Stimulated activated CD8-positive, alpha-beta memory T cell treated with anti-CD3 and anti-CD28 coated beads, Interleukin-4, amount 100 ng/mL, for 24 hours (primary cell): ENCODE measurements at regions not wholly inside any gene's neighbourhood (a gene's known extent, or its start where the extent isn't known, plus 50 kb on each side); places are given as distances from the start of the nearest gene placed in this dataset.
"Not testable (repeated sequence)": the region's sequence is repeated elsewhere in the genome, so short reads cannot be mapped to it uniquely, and the experiment has no call there.

Experiments
- DNase-seq: peaks from one replicate; pipeline ENCODE4 v3.0.0-alpha.2; 2020; ENCODE audit warnings: low read depth

DNA sequence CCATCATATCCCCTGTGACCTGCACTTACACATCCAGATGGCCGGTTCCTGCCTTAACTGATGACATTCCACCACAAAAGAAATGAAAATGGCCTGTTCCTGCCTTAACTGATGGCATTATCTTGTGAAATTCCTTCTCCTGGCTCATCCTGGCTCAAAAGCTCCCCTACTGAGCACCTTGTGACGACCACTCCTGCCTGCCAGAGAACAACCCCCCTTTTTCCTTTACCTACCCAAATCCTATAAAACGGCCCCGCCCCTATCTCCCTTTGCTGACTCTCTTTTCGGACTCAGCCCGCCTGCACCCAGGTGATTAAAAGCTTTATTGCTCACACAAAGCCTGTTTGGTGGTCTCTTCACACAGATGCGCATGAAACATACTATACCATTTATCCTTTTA is 279.7 kb upstream of the CHRM3 start:
- DNase-seq = not testable (repeated sequence)

DNA sequence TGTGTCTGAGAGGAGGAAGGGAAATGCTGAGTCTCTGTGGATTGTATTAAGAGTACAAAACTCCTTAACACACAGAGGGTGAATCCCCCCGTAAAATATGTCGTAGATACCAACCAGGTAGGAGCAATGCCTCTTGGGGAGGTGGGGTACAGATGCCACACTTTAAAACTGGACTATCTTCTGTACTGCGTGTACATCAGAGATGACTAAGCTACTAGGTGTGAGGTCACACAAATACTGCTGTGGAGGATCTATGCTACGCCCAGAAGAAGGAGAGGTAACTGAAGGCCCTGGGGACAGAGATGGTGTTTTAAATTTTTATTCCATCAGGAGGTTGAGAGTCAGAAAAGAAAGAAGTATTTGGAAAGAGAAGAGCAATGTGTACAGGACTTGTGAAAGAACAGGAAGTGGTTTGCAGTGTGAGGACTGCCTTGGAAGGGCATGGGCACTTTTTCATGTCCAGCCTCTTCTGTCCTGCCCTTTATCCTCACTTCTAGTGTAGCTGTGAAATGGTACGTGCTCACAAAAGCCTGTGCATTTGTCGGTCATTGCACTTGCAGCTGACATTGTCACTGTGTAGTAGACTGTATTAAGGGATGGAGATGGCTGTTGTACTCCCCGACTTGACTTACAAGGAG is 287.8 kb upstream of the CHRM3 start:
- DNase-seq = no peak

DNA sequence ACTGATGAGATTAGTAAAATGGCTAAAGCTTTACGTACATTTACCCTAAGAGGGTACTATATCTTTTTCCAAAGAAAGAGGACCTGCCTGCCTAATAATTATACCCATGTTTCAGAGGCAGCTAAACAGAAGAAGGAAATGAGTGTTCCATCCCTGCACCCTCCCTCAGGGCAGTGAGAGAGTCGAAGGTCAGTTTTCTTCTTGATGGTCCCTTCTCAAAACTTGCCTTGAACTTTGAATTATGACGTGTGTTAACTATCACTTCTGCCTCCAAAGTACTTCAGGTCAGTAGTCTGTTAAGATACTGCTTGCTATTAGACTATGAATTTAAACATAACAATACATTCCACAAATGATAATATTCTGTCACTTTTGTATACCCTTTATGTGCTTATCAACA is 294.8 kb upstream of the CHRM3 start:
- no peak for DNase-seq

DNA sequence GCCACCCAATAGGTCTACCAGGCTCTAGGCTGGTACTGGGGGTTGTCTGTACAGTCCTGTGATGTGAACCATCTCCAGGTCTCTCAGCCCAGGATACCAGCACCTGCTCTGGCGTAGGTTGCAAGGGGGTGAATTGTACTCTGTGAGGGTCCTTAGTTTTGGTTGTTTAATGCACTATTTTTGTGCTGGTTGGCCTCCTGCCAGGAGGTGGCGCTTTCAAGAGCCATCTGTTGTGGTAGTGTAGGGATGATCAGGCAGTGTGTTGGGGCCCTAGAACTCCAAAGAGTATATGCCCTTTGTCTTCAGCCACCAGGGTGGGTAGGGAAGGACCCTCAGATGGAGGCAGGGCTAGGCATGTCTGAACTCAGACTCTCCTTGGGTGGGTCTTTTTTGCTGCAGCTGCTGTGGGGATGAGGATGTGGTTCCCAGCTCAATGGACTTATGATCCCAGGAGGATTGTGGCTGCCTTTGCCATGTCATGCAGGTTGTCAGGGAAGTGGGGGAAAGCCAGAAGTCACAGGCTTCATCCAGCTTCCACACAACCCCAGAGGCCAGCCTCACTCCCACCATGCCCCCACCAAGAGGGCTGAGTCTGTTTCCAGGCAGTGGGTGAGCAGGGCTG is 301.8 kb upstream of the CHRM3 start:
- DNase-seq = no peak

DNA sequence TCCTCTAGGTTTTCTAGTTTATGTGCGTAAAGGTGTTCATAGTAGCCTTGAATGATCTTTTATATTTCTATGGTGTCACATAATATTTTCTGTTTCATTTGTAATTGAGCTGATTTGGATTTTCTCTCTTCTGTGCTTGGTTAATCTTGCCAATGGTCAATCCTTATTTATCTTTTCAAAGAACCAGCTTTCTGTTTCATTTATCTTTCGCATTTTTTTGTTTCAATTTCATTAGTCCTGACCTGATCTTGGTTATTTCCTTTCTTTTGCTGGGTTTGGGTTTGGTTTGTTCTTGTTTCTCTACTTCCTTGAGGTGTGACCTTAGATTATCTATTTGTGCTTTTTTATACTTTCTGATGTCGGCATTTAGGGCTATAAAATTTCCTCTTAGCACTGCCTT is 304.4 kb upstream of the CHRM3 start:
- DNase-seq = not testable (repeated sequence)

DNA sequence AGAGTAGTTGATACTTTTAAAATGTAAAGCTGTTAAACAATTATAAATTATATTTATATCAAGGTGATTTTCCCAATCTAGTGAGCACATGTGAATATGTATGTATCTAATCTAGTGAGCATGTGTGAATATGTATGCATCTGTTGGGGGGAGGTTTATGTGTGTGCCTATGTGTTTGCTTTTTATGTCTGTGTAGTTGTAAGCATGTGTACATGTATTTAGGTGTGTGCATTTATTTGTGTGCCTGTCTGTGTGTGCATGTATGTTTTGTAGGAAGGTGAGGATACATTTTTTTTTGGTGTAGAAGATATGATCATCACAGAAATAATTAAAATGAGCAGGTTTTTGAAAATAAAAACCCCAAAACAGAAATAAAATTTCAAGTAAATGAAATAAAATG is 318.9 kb upstream of the CHRM3 start:
- no peak for DNase-seq

DNA sequence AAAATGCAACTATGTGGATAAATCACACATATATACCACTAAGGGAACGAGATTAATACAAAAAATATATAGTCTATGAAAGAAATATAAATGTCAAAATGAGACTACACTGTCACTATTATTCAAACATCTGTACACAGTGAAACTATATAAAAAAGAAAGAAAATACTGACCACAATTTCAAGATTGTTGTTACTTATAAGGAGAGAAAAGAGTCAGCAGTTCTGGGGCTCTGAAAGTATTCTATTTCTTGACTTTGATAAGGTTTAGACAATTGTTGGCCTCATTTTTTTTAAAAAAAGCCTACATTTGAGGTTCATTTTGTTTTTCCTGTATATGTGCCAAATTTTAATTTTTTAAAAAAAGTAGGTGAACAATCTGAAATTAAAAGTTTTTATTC is 319.3 kb upstream of the CHRM3 start:
- DNase-seq = no peak

DNA sequence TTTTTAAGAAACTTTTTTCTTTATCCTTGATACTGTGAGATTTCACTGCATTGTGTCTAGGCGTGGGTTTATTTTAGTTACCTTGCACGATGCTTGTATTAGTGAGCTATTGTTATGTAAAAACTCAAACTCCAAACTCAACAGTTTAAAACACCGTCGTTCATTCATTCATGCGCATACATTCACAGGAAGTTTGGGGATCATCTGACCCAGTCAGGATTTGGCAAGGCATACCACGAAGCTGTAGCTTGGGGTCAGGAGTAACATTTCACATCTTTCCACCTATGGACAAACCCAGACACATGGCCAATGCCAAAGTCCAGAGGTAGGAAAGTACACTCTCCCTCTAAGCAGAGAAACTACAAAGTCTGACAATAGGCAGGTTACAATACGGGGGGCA is 324.6 kb upstream of the CHRM3 start:
- DNase-seq = no peak

DNA sequence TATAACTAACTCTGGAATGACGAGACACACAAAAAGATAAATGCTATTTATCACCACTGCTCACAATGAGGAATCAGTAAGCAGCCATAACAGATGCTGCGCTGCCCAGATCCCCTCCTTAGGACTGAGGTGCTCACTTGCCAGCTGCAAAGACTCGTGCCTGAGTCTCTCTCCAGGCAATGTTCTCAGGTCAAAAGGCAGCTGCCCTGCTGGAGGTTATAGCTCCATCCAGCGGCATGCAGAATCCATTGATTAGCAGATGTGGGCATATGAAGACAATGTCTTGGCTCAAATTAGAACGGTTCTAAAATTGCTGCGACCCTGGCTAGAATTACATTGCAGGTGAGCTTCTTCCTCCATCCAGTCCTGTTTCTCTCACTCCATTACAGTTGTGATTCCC is 328.2 kb upstream of the CHRM3 start:
- DNase-seq = no peak

DNA sequence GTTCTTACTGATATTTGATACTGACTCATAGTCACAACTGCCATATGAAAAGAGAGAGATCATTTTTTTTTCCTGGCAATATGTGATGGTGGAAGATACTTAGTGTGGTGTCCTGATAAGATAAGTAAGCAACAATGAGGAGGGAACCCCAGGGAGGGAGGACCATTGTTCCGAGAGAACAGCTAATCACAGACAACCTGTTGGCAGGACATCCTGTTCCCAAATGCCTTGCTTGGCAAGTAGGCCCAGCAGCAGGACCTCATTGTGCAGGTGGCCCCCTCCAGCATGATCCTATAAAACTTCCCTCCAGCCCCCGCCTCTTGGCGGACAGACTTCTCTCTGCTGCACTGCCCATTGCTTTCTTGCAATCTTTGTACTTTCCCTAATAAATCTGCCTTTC is 329.4 kb upstream of the CHRM3 start:
- DNase-seq = no peak

DNA sequence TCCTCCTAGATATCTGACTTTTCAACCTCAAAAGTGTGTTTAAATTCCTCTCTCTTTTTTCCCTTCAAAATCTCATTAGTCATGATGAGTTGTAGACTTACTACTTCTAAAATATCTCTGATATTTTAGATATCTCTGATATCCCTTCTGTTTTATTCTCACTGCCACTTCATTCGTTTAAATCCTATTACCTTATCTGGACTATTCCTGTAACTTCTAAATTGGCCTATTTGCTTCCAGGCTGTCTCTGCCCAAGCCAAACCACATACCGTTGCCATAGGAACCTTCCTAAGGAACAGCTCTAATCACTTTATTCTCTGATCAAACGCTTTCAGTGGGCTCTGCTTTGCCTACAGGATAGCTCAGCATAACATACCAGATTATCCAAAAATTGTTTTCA is 333.1 kb upstream of the CHRM3 start:
- no peak for DNase-seq

DNA sequence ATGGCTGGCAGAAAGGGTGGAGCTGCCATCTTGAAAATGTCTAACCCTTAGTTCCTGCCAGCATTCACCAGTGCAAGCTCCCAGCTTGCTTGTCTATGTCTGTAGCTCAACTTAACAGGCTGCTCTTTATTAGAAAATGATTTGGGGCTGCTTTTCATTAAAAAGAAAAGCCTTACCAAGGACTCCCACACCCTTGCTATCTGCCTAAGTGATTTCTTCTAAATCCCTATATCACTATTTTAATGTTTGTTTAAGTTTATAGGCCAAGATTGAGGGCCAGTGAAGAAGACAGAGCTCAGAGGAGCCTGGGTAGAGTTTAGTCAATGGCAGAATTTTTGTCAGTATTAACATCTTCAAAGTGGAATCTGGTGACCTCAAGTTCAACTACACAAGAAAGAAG is 336.8 kb upstream of the CHRM3 start:
- DNase-seq = no peak

DNA sequence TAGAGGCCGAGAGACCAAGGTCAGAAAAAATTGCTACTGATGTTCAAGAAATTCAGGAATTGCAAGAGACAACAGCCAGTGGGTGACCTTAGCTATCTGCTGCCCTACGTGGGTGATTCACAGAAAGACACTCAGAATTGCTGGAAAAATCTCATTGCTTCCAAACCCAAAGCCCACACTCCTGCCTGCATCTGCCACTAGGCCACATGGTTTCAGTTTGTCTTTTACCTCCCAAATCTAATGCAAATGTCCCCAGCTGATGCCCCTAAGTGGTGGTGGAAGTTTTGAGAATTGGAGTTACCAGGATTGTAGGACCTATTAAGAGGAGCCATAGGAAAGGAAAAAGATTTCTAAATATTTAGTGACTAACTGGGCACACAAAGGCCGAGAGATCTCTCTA is 341.5 kb upstream of the CHRM3 start:
- DNase-seq = no peak

DNA sequence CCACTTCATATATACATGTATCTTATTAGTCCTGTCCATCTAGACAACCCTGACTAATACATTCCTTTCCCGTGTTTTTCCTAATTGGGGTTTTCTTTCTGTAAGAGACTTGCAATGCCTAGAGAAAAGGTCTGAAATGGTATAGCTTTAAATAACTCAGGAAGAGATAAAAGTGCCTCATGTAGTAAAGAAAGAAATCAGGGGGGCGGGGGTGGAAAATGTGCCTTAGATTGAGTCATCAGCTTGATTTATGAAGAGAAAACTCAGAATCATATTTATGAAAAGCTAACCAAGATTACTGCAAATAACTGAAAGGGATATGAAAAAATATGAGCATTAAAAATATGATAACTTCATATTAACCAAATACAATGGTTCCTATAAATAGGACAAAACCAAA is 345.8 kb upstream of the CHRM3 start:
- no peak for DNase-seq

DNA sequence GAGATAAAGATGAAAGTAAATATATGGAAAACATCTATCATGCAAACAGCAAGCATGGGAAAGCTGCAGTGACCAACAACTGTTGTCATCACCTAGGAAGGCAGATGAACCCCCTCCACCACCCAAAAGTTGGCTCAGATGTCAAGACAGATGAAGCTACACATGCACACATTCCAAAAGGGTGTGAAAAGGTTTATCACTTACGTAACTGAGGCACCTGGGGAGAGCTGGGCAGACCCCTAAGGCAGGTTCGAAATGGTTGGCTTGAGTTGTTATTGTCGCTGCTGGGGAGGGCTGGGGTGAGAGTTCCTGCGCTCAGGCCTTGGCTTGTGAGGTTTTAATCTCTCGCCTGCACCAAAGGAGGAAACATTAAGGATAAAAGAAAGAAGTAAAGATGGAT is 355.1 kb upstream of the CHRM3 start:
- no peak for DNase-seq

DNA sequence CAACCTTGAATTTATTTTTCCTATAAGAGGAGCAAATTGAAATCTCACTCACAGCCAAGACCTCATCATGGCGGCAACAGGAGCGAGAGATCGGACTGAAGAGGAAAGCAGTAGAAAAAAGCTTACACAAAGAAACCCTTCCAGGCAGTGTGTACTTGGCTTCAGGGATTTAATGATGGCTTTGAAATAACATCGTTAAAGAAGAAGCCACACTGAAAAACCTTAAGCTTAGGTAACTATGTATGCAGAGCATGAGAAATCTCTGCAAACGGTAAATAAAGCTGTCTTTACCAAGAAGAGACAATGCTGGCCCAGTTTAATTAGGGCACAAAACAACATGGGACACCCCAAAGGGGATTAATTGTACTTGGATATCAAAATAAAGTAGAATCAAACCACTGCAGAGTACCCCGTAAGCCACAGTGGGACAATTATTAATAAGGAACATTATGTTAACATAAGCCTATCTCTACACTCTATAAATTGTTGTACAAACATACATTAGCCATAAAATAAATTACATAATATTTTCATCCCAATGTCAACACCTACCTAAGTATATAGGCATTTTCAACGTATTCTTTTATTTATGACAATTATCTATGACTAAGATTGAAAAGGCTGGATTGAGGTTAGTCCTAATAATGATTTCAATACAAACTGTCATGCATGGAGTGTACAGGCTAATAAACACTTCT is 360.2 kb upstream of the CHRM3 start:
- no peak for DNase-seq

DNA sequence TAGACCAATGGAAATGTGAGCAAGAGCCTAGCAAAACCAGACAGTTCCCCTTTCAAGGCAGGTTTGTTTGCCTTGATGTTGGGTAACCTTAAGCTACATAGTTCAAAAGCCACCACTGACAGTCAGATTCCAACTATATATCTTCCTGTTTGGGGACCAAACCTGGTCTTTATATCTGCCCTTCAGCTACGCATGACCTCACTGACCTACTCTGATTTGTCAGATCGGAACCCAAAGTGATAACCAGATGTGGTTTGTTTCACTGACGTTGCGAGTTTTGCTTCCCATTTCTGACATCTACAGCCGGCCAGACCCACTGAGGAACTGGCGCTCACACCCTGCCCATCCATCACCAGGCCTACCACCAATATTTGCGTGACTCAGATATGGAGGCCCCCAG is 361.1 kb upstream of the CHRM3 start:
- DNase-seq = no peak

DNA sequence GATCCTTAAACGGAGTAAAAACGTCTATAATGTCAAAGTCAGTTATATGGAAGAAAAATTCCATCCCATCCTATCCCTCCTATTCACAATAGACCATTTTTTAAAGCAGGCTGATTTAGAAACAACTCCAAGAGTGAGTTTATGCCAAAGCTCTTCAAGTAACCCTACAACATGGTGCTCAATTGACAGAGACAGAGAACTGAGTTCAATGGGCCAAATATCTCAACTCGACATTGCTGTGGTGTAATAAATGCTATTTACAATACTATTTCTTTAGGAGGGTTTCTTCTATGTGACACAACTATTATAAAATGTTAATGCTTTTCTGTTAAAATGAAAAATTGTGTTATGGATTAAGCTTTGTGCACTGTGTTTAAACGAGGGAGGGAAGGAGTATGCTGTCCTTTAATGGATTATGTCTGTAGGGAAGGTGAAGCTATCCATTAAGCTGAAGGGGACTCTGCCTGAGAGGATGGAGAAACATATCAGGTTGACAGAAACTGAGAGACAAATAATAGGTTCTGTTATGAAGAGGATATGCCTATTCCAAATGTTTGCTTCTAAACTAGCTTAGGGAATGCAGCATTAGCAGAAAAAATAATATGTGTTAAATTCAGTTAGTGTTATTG is 362.5 kb upstream of the CHRM3 start:
- DNase-seq = no peak

DNA sequence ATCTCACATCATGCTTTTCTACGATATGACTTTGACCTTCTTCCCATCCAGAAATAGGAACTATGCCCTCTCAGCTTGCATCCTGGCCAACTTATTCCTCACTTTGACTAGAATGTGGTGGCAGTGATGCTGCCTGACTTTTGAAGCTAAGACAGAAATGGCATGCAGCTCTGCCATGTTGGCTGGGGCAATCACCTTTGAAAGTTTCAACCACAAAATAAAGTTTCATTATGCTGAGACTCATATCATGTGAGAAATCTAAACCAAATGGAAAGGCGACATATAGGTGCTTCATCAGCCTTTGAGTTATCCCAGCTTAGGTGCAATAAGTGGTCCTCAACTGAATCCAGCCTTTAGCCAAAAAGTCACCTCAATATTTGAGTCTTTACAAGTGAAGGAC is 370.0 kb upstream of the CHRM3 start:
- DNase-seq = no peak

DNA sequence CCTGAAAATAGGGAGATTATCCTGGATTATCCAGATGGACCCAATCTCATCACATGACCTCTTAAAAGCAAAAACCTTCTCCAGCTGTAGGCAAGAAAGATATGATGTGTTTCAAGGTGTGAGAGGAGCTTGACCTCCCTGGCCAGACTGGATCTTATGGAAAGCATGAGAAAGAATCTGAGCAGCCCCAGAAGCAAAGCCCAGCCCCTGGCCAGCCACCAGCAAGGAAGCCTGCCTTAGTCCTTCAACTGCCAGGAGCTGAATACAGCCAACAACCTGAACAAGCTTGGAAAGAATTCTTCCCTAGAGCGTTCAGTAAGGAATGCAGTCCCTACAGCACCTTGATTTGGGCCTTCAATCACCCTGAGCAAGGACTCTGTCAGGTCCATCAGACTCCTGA is 375.0 kb upstream of the CHRM3 start:
- no peak for DNase-seq

DNA sequence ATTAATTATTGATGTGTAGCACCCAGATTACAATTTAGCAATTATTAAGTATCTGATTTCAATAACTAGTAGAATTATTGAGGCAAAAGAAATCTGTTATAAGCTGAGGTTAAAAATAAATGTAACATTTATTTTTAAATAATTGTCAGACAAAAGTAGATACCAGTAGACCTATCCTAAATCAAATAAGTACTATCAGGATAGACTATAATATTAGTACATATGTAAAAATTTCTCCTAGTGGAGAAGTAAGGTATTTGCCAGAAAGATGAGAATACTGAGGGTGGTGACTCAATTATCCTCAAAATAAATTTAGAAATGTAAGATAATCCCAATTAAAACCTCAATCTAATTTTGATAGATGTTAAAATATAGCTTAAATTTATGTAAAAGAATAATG is 377.8 kb upstream of the CHRM3 start:
- no peak for DNase-seq

DNA sequence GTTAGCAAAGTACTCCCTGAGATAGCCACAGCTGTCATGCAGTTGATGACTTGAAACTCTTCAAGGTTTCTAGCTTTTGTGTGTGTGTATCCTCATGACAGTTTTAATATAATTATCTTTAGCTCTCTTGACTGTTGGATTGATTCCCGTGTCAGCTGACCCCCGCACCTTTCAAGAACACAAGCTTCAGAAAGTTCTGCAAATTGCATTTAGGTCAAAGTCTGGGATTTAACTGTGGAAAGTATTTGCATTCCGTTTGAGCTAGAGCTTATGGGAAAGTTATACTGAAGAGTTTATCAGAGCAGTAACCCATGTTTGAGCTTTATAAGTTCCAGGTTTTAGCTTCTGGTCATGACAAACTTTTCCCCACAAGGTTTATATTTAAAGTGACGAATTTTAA is 380.1 kb upstream of the CHRM3 start:
- DNase-seq = no peak

DNA sequence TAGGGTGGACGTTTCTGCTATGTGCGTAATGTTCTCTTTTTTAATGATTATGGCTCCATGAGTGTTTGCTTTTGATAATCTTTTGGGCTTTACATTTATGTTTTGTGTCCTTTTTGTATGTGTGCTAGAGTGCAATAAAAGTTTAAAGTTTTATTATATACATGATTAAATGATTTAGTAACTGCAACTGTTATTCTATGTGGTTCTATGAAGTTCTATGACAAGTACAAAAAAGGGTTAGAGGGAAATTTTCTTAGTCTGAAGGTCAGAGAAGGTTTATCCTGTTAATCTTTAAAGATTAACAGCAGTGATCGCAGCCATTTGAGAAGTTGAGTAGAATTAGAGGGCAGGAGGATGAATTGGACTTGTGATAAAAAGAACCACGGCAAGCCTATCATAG is 386.4 kb upstream of the CHRM3 start:
- DNase-seq = no peak
